ENCODE measurements at regions not wholly inside any gene's neighbourhood (a gene's known extent, or its start where the extent isn't known, plus 50 kb on each side); places are given as distances from the start of the nearest gene placed in this dataset.

GRCh38 chr14:71365361-71365760 lies 458.1 kb downstream of the PCNX1 start:
- TF ChIP-seq CTCF (IDR thresholded peaks at IDR 0.05), result no peak
- TF ChIP-seq POLR2A (IDR thresholded peaks at IDR 0.05), result no peak
- TF ChIP-seq POLR2AphosphoS5 (IDR thresholded peaks at IDR 0.05), result no peak
